Heart left ventricle (tissue), 13 donors: ENCODE measurements at regions not wholly inside any gene's neighbourhood (a gene's known extent, or its start where the extent isn't known, plus 50 kb on each side); places are given as distances from the start of the nearest gene placed in this dataset.

ENCODE experiments used
- POLR2A ChIP-seq, 2 donors: fragments of 450-650 bp; IDR thresholded peaks; one replicate each; pipeline ENCODE4 v1.6.1; 2017; ENCODE audit warnings: antibody characterized with exemption in 2 of 2, mild to moderate bottlenecking in 2 of 2, moderate library complexity in 2 of 2
- TF ChIP-seq, protein P1 (sequence below), 12 donors: fragments of 200-600 bp; sonication (generic) in 4 of 12; IDR thresholded peaks; one replicate each; pipeline versions ENCODE4 v1.5.0 to v1.8.0; 2018 to 2022; ENCODE audit warnings: antibody characterized with exemption in 12 of 12, mild to moderate bottlenecking in 5 of 12
- donor health status: ischemic (EF 13 %, LVEDD 7.1; RV severe dilation, severe dysfunction).
- donor health status: DM: no; HTN: yes; CAD: no.
- donor health status: DM: no; HTN: no; CAD: no.
- donor health status: ischemic (EF 25% LVEDD 6.9; RV normal size, moderate dysfunction).
- donor health status: ischemic (EF 25% LVEDD 5.7; RV mildly dilated, moderate dysfunction).
- donor health status: ischemic (EF 35%, LVEDD 5.7; RV mildly dilated, moderate dysfunction).
- donor health status: nonischemic (EF 11% LVEDD 7.7; RV severe dilation, severe dysfunction).
- donor health status: DM: yes; HTN: yes; CAD: no.
- donor health status: PGD.
- donor health status: ischemic (EF 29% LVEDD 5.4; RV normal size, mild dysfunction).
- donor health status: nonischemic (EF 23%, LVEDD 6.1; RV moderate dilation, normal function).

DNA sequence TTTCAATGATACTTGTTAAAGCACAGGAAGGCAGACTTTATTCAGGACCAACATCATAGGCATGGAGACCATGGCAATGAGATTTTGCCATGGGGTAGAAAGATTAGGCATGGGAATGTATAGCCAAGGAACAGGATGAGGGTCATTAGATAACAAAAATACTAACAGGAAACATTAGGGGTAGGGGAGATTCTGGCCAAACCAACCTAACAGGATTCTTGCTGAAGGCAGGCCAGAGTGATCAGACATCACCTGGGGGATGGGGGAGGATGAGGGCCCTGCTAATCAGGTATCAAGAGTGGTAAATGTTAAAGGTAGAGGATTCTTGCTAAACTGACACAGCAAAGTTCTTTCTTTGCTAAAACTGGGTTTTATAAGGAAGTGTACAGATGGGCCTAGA lies 481.8 kb downstream of the ETS1 start:
- TF ChIP-seq, protein P1, sequence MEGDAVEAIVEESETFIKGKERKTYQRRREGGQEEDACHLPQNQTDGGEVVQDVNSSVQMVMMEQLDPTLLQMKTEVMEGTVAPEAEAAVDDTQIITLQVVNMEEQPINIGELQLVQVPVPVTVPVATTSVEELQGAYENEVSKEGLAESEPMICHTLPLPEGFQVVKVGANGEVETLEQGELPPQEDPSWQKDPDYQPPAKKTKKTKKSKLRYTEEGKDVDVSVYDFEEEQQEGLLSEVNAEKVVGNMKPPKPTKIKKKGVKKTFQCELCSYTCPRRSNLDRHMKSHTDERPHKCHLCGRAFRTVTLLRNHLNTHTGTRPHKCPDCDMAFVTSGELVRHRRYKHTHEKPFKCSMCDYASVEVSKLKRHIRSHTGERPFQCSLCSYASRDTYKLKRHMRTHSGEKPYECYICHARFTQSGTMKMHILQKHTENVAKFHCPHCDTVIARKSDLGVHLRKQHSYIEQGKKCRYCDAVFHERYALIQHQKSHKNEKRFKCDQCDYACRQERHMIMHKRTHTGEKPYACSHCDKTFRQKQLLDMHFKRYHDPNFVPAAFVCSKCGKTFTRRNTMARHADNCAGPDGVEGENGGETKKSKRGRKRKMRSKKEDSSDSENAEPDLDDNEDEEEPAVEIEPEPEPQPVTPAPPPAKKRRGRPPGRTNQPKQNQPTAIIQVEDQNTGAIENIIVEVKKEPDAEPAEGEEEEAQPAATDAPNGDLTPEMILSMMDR (IDR thresholded peaks at IDR 0.05), result no peak
- TF ChIP-seq POLR2A (IDR thresholded peaks at IDR 0.05), result no peak
